Glutamatergic neuron (in vitro differentiated cells): ENCODE measurements at regions not wholly inside any gene's neighbourhood (a gene's known extent, or its start where the extent isn't known, plus 50 kb on each side); places are given as distances from the start of the nearest gene placed in this dataset.

Experiments used
- DNase-seq: peaks from one replicate; pipeline ENCODE4 v3.0.0; 2022
- H3K27ac Mint-ChIP-seq: one replicate; pipeline ENCODE4 v1.8.0; 2020; ENCODE audit warnings: mild to moderate bottlenecking, mixed read lengths, inconsistent platforms; ENCODE audit not compliant: unreplicated experiment
- H3K27me3 Mint-ChIP-seq: one replicate; pipeline ENCODE4 v1.8.0; 2020; ENCODE audit warnings: mild to moderate bottlenecking, moderate library complexity, mixed read lengths, inconsistent platforms; ENCODE audit not compliant: unreplicated experiment
- H3K36me3 Mint-ChIP-seq: one replicate; pipeline ENCODE4 v1.8.0; 2020; ENCODE audit warnings: mild to moderate bottlenecking, mixed read lengths, inconsistent platforms; ENCODE audit not compliant: unreplicated experiment
- H3K4me1 Mint-ChIP-seq: one replicate; pipeline ENCODE4 v1.8.0; 2020; ENCODE audit warnings: mild to moderate bottlenecking, low read depth, mixed read lengths, inconsistent platforms; ENCODE audit not compliant: unreplicated experiment
- H3K4me3 Mint-ChIP-seq: one replicate; pipeline ENCODE4 v1.8.0; 2020; ENCODE audit warnings: mild to moderate bottlenecking, mixed read lengths, inconsistent platforms; ENCODE audit not compliant: unreplicated experiment
- H3K9me3 Mint-ChIP-seq: one replicate; pipeline ENCODE4 v1.8.0; 2020; ENCODE audit warnings: mild to moderate bottlenecking, moderate library complexity, mixed read lengths, inconsistent platforms; ENCODE audit not compliant: unreplicated experiment
- CTCF ChIP-seq: fragments of 200-600 bp; sonication (generic); IDR thresholded peaks from one replicate; pipeline ENCODE4 v1.5.0; 2021; ENCODE audit not compliant: partially characterized antibody, unreplicated experiment

- H3K27me3 Mint-ChIP-seq, result peaks cover 3% of the 10 kb centered on the region
- no peaks in the 10 kb centered on the region for H3K36me3 Mint-ChIP-seq
- peaks cover 1% of the 10 kb centered on the region for H3K9me3 Mint-ChIP-seq
- H3K27ac Mint-ChIP-seq, result no peak overlapping the region
- no peak for TF ChIP-seq CTCF
- DNase-seq, result no peak
- H3K4me1 Mint-ChIP-seq, result no peaks in the 10 kb centered on the region
- H3K4me3 Mint-ChIP-seq, result no peak overlapping the region
Observed at GRCh38 chr7:156106107-156106426, 293.8 kb upstream of the SHH start.

GRCh38 chr7:156105337-156106106 lies 293.3 kb upstream of the SHH start:
- no peak overlapping the region for H3K4me3 Mint-ChIP-seq
- TF ChIP-seq CTCF, result no peak

GRCh38 chr7:156104501-156105336 lies 292.5 kb upstream of the SHH start:
- H3K4me1 Mint-ChIP-seq, result no peaks in the 10 kb centered on the region
- no peak for TF ChIP-seq CTCF
- peaks cover 1% of the 10 kb centered on the region for H3K9me3 Mint-ChIP-seq
- H3K4me3 Mint-ChIP-seq, result no peak overlapping the region
- no peak overlapping the region for H3K27ac Mint-ChIP-seq
- no peak for DNase-seq
- no peaks in the 10 kb centered on the region for H3K36me3 Mint-ChIP-seq
- H3K27me3 Mint-ChIP-seq, result peaks cover 3% of the 10 kb centered on the region

More at GRCh38 chr7:156105337-156106106, 293.3 kb upstream of the SHH start:
- DNase-seq, result no peak
- H3K9me3 Mint-ChIP-seq, result peaks cover 1% of the 10 kb centered on the region
- H3K4me1 Mint-ChIP-seq, result no peaks in the 10 kb centered on the region
- H3K36me3 Mint-ChIP-seq, result no peaks in the 10 kb centered on the region
- no peak overlapping the region for H3K27ac Mint-ChIP-seq
- H3K27me3 Mint-ChIP-seq, result peaks cover 3% of the 10 kb centered on the region

GRCh38 chr7:156102267-156102666 lies 290.0 kb upstream of the SHH start:
- Mint-ChIP-seq H3K4me1 (no peaks in the 10 kb centered on the region), H3K27me3 (no peaks in the 10 kb centered on the region), H3K36me3 (no peaks in the 10 kb centered on the region), H3K27ac (no peak overlapping the region), H3K9me3 (no peaks in the 10 kb centered on the region), H3K4me3 (no peak overlapping the region)
- TF ChIP-seq CTCF, result no peak
- DNase-seq, result no peak

- Mint-ChIP-seq H3K36me3 (no peaks in the 10 kb centered on the region), H3K9me3 (no peaks in the 10 kb centered on the region), H3K4me1 (no peaks in the 10 kb centered on the region), H3K27ac (no peak overlapping the region), H3K4me3 (no peak overlapping the region), H3K27me3 (no peaks in the 10 kb centered on the region)
- no peak for TF ChIP-seq CTCF
- DNase-seq, result no peak
Observed at GRCh38 chr7:156101355-156101754, 289.1 kb upstream of the SHH start.
